ENCODE measurements at regions not wholly inside any gene's neighbourhood (a gene's known extent, or its start where the extent isn't known, plus 50 kb on each side); places are given as distances from the start of the nearest gene placed in this dataset.

DNA sequence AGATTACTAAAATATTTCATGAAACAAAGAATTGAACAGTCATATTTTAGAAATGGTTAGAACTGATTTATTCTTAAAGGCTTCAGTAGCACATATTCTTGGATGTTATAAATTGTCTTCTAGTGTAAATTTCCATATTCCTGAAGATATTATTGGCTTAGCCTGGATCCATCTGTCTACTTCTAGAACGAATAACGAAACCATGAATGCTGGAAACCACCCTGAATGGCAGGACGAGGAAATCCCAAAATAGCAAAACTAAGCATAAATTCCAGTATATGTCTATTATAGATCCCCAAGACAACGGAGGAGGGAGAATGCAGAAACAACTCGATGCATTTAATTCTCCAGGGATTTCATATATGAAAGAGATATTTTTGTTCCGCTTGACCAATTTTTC, 2191.0 kb upstream of the ACO1 start:
- Histone ChIP-seq H3K9me1 (replicated peaks; ENCODE audit: control insufficient read depth, extremely low read depth, insufficient read depth, low read length) (no peaks in the 10 kb centered on the region), H3K27me3 (ENCODE audit: control insufficient read depth in 2 of 2, insufficient read depth in 2 of 2, low read length in 2 of 2) (no peaks in the 10 kb centered on the region), H2AFZ (ENCODE audit: low read depth, low read length) (no peak overlapping the region), H4K20me1 (replicated peaks; ENCODE audit: control insufficient read depth, extremely low read depth, insufficient read depth, low read length) (no peaks in the 10 kb centered on the region), H3K9ac (replicated peaks; ENCODE audit: extremely low read depth, insufficient read depth, low read length) (no peak overlapping the region), H3K4me2 (ENCODE audit: insufficient read depth, low read length) (no peak overlapping the region), H3K4me3 (replicated peaks in 1 of 3; ENCODE audit: insufficient read depth in 1 of 3, low read depth in 1 of 3, low read length in 3 of 3) (no peak overlapping the region), H3K4me1 (ENCODE audit: control insufficient read depth, extremely low read depth, insufficient read depth, low read length) (no peaks in the 10 kb centered on the region), H3K79me2 (ENCODE audit: control insufficient read depth, insufficient read depth, low read length) (no peaks in the 10 kb centered on the region), H3K27ac (ENCODE audit: insufficient read depth, low read depth, low read length) (no peak overlapping the region), H3K36me3 (ENCODE audit: control insufficient read depth in 2 of 2, extremely low read depth in 1 of 2, insufficient read depth in 2 of 2, low read length in 2 of 2) (no peaks in the 10 kb centered on the region), H3K9me3 (replicated peaks; ENCODE audit: control insufficient read depth, insufficient read depth, low read length) (peaks cover 6% of the 10 kb centered on the region)
- BruUV-seq (replicated peaks): no TSS peak
- ChIA-PET POLR2A (no interaction called here), CTCF (no interaction called here)
- no peak for DNase-seq (ENCODE audit: low read depth, low spot score)
- dilution Hi-C loops (cut with MboI; ENCODE audit: extremely low pct_ligation_motif_present, low sequenced_read_pairs): no loop called here
- intact Hi-C loops (cut with micrococcal nuclease): no loop called here
- TF ChIP-seq, protein P1, sequence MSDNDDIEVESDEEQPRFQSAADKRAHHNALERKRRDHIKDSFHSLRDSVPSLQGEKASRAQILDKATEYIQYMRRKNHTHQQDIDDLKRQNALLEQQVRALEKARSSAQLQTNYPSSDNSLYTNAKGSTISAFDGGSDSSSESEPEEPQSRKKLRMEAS (IDR thresholded peaks at IDR 0.05; ENCODE audit: insufficient read depth, insufficient read length): no peak
- TF ChIP-seq, protein P2, sequence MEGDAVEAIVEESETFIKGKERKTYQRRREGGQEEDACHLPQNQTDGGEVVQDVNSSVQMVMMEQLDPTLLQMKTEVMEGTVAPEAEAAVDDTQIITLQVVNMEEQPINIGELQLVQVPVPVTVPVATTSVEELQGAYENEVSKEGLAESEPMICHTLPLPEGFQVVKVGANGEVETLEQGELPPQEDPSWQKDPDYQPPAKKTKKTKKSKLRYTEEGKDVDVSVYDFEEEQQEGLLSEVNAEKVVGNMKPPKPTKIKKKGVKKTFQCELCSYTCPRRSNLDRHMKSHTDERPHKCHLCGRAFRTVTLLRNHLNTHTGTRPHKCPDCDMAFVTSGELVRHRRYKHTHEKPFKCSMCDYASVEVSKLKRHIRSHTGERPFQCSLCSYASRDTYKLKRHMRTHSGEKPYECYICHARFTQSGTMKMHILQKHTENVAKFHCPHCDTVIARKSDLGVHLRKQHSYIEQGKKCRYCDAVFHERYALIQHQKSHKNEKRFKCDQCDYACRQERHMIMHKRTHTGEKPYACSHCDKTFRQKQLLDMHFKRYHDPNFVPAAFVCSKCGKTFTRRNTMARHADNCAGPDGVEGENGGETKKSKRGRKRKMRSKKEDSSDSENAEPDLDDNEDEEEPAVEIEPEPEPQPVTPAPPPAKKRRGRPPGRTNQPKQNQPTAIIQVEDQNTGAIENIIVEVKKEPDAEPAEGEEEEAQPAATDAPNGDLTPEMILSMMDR (IDR thresholded peaks at IDR 0.05; ENCODE audit: extremely low read depth in 1 of 2, insufficient read depth in 1 of 2, low read depth in 1 of 2, low read length in 2 of 2): no peak
- TF ChIP-seq EZH2 (IDR thresholded peaks at IDR 0.05; ENCODE audit: borderline replicate concordance, low read depth, low read length, severe bottlenecking): no peak
- FAIRE-seq: no peak

DNA sequence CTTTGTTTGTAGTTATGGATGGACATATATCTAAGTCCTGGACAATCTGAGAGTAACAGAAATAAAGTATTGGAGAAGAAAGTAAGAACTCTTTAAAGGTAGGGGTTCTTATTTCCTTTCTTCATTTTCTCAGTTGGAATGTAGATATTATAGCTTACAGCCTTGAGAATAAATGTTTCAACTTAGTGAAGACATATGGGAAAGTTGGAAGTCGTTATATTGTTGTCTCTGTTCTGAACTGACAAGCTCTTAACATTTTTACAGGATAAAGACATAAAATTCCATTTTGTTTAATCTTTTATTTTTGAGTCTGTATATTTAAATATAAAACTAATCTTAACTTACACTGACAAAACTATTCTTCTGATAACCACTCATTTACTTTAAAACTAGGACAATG, 2187.5 kb upstream of the ACO1 start:
- peaks cover 8% of the 10 kb centered on the region for H3K9me3 ChIP-seq (replicated peaks; ENCODE audit: control insufficient read depth, insufficient read depth, low read length)
- FAIRE-seq (no peak), DNase-seq (ENCODE audit: low read depth, low spot score) (no peak)
- H3K79me2 ChIP-seq (ENCODE audit: control insufficient read depth, insufficient read depth, low read length): no peaks in the 10 kb centered on the region
- no peak overlapping the region for H3K4me3 ChIP-seq (replicated peaks in 1 of 3; ENCODE audit: insufficient read depth in 1 of 3, low read depth in 1 of 3, low read length in 3 of 3)
- no peak overlapping the region for H3K9ac ChIP-seq (replicated peaks; ENCODE audit: extremely low read depth, insufficient read depth, low read length)
- BruUV-seq (replicated peaks): no TSS peak
- H3K27ac ChIP-seq (ENCODE audit: insufficient read depth, low read depth, low read length): no peak overlapping the region
- H2AFZ ChIP-seq (ENCODE audit: low read depth, low read length): no peak overlapping the region
- TF ChIP-seq FOS (IDR thresholded peaks at IDR 0.05; ENCODE audit: borderline replicate concordance, insufficient read depth, low read length) (no peak), EZH2 (IDR thresholded peaks at IDR 0.05; ENCODE audit: borderline replicate concordance, low read depth, low read length, severe bottlenecking) (no peak), GATA2 (IDR thresholded peaks at IDR 0.05; ENCODE audit: insufficient read depth, insufficient read length, low read depth, low read length) (no peak), JUN (IDR thresholded peaks at IDR 0.05; ENCODE audit: borderline replicate concordance, insufficient read depth, insufficient read length, low read depth) (no peak), MYC (IDR thresholded peaks at IDR 0.05; ENCODE audit: low read depth, low read length) (no peak), POLR2A (IDR thresholded peaks at IDR 0.05; ENCODE audit: low read depth, low read length) (no peak), POLR2AphosphoS5 (IDR thresholded peaks at IDR 0.05; ENCODE audit: insufficient read depth, low read depth, low read length) (no peak)
- TF ChIP-seq, protein P2 (IDR thresholded peaks at IDR 0.05; ENCODE audit: extremely low read depth in 1 of 2, insufficient read depth in 1 of 2, low read depth in 1 of 2, low read length in 2 of 2): no peak
- TF ChIP-seq, protein P1 (IDR thresholded peaks at IDR 0.05; ENCODE audit: insufficient read depth, insufficient read length): no peak
- ChIA-PET CTCF (no interaction called here), POLR2A (no interaction called here)
- H3K36me3 ChIP-seq (ENCODE audit: control insufficient read depth in 2 of 2, extremely low read depth in 1 of 2, insufficient read depth in 2 of 2, low read length in 2 of 2): no peaks in the 10 kb centered on the region
- no peaks in the 10 kb centered on the region for H3K27me3 ChIP-seq (ENCODE audit: control insufficient read depth in 2 of 2, insufficient read depth in 2 of 2, low read length in 2 of 2)
- intact Hi-C loops (cut with micrococcal nuclease): no loop called here
- H3K4me2 ChIP-seq (ENCODE audit: insufficient read depth, low read length): no peak overlapping the region
- no peaks in the 10 kb centered on the region for H3K4me1 ChIP-seq (ENCODE audit: control insufficient read depth, extremely low read depth, insufficient read depth, low read length)
- H3K9me1 ChIP-seq (replicated peaks; ENCODE audit: control insufficient read depth, extremely low read depth, insufficient read depth, low read length): no peaks in the 10 kb centered on the region
- no peaks in the 10 kb centered on the region for H4K20me1 ChIP-seq (replicated peaks; ENCODE audit: control insufficient read depth, extremely low read depth, insufficient read depth, low read length)
- dilution Hi-C loops (cut with MboI; ENCODE audit: extremely low pct_ligation_motif_present, low sequenced_read_pairs): no loop called here
